CD4-positive, alpha-beta memory T cell (primary cell): ENCODE measurements at regions not wholly inside any gene's neighbourhood (a gene's known extent, or its start where the extent isn't known, plus 50 kb on each side); places are given as distances from the start of the nearest gene placed in this dataset.

Source experiments
- CTCF ChIA-PET: fragments of 350-600 bp; sonication (Branson Sonifier 250); formaldehyde crosslinking; loops from one replicate; lab custom pipeline; 2021; ENCODE audit warnings: inconsistent platforms; ENCODE audit not compliant: partially characterized antibody; lab: Charles Lee
- POLR2A ChIA-PET: fragments of 350-600 bp; sonication (Branson Sonifier 250); formaldehyde crosslinking; loops from one replicate; lab custom pipeline; 2021; ENCODE audit not compliant: partially characterized antibody; lab: Charles Lee
- DNase-seq, 5 donors: peaks; one replicate each; pipeline versions ENCODE4 v3.0.0 to v3.0.0-alpha.2; 2020 to 2022; ENCODE audit warnings: mixed read lengths in 1 of 5
- H3K27ac ChIP-seq: one replicate; pipeline ENCODE4 v1.7.0; 2013; ENCODE audit warnings: low read depth, low read length
- H3K27me3 ChIP-seq: 2 replicates; pipeline ENCODE4 v1.7.0; 2013; ENCODE audit warnings: mild to moderate bottlenecking, low read length, moderate library complexity; ENCODE audit not compliant: insufficient read depth
- H3K36me3 ChIP-seq: 2 replicates; pipeline ENCODE4 v1.7.0; 2013; ENCODE audit warnings: mild to moderate bottlenecking, low read length, moderate library complexity; ENCODE audit not compliant: insufficient read depth
- H3K4me1 ChIP-seq: 2 replicates; pipeline ENCODE4 v1.7.0; 2013; ENCODE audit warnings: mild to moderate bottlenecking, low read length, moderate library complexity; ENCODE audit not compliant: insufficient read depth
- H3K4me3 ChIP-seq, 2 donors: one replicate each; pipeline ENCODE4 v1.7.0; 2013; ENCODE audit warnings: low read length in 2 of 2, mild to moderate bottlenecking in 1 of 2
- H3K9me3 ChIP-seq, 2 donors: one replicate each; pipeline ENCODE4 v1.7.0; 2013; ENCODE audit warnings: low read length in 2 of 2, control low read depth in 1 of 2; ENCODE audit not compliant: control insufficient read depth in 1 of 2
- H3K27ac Mint-ChIP-seq, 7 donors: one replicate each; pipeline ENCODE4 v1.8.0; 2020 to 2021; ENCODE audit warnings: mixed read lengths in 7 of 7, mild to moderate bottlenecking in 6 of 7, inconsistent platforms in 3 of 7, moderate library complexity in 3 of 7
- H3K27me3 Mint-ChIP-seq, 2 donors: one replicate each; pipeline ENCODE4 v1.8.0; 2020 to 2021; ENCODE audit warnings: mixed read lengths in 2 of 2
- H3K36me3 Mint-ChIP-seq, 2 donors: one replicate each; pipeline ENCODE4 v1.8.0; 2020 to 2021; ENCODE audit warnings: mixed read lengths in 2 of 2, inconsistent platforms in 1 of 2, mild to moderate bottlenecking in 1 of 2
- H3K4me1 Mint-ChIP-seq, 4 donors: one replicate each; pipeline ENCODE4 v1.8.0; 2020 to 2021; ENCODE audit warnings: mixed read lengths in 4 of 4, mild to moderate bottlenecking in 1 of 4
- H3K4me3 Mint-ChIP-seq, 8 donors: one replicate each; pipeline ENCODE4 v1.8.0; 2020 to 2021; ENCODE audit warnings: mixed read lengths in 8 of 8, mild to moderate bottlenecking in 7 of 8, moderate library complexity in 6 of 8, inconsistent platforms in 3 of 8
- H3K9me3 Mint-ChIP-seq, 8 donors: one replicate each; pipeline ENCODE4 v1.8.0; 2020 to 2021; ENCODE audit warnings: mixed read lengths in 8 of 8, mild to moderate bottlenecking in 5 of 8, inconsistent platforms in 3 of 8, moderate library complexity in 1 of 8
- intact Hi-C: fragments of 100-400 bp; cut with micrococcal nuclease; formaldehyde crosslinking; loops from one replicate; pipeline ENCODE4 v1.15.1; 2023

- no peaks in the 10 kb centered on the region for H3K36me3 ChIP-seq
- CTCF ChIA-PET = no interaction called here
- no peaks in the 10 kb centered on the region for H3K9me3 ChIP-seq
- Mint-ChIP-seq H3K4me1 (no peaks in the 10 kb centered on the region), H3K27me3 (peaks cover 15 to 20% of the 10 kb centered on the region in 2 donors), H3K27ac (no peak overlapping the region), H3K4me3 (no peak overlapping the region), H3K9me3 (no peaks in the 10 kb centered on the region), H3K36me3 (no peaks in the 10 kb centered on the region)
- no peak overlapping the region for H3K27ac ChIP-seq
- no peaks in the 10 kb centered on the region for H3K27me3 ChIP-seq
- no peak overlapping the region for H3K4me3 ChIP-seq
- intact Hi-C loops = no loop called here
- DNase-seq = no peak
- H3K4me1 ChIP-seq = no peaks in the 10 kb centered on the region
- POLR2A ChIA-PET = no interaction called here
These were observed 434.2 kb upstream of the TPM1 start for GRCh38 chr15:62608369-62608768.

- Histone ChIP-seq H3K9me3 (no peaks in the 10 kb centered on the region), H3K27me3 (no peaks in the 10 kb centered on the region), H3K36me3 (no peaks in the 10 kb centered on the region), H3K4me1 (no peaks in the 10 kb centered on the region), H3K27ac (no peak overlapping the region), H3K4me3 (no peak overlapping the region)
- Mint-ChIP-seq H3K27me3 (peaks cover 13 to 18% of the 10 kb centered on the region in 2 donors), H3K36me3 (no peaks in the 10 kb centered on the region), H3K9me3 (no peaks in the 10 kb centered on the region), H3K4me1 (no peaks in the 10 kb centered on the region), H3K4me3 (no peak overlapping the region), H3K27ac (no peak overlapping the region)
- intact Hi-C loops = no loop called here
- CTCF ChIA-PET = interaction anchor here (1.1 kb wide), 1 partner anchor 9 kb away, joined by 4 read pairs; no protein-coding TSS in a partner anchor
- no peak for DNase-seq
- POLR2A ChIA-PET = no interaction called here
These were observed 432.2 kb upstream of the TPM1 start for GRCh38 chr15:62610265-62610869.

GRCh38 chr15:62611002-62611401, 431.5 kb upstream of the TPM1 start:
- no peak overlapping the region for H3K27ac Mint-ChIP-seq
- no peaks in the 10 kb centered on the region for H3K4me1 Mint-ChIP-seq
- H3K4me1 ChIP-seq = no peaks in the 10 kb centered on the region
- H3K27me3 Mint-ChIP-seq = peaks cover 13 to 18% of the 10 kb centered on the region in 2 donors
- no peak overlapping the region for H3K27ac ChIP-seq
- H3K9me3 Mint-ChIP-seq = no peaks in the 10 kb centered on the region
- no peak overlapping the region for H3K4me3 ChIP-seq
- no peak overlapping the region for H3K4me3 Mint-ChIP-seq
- DNase-seq = no peak
- ChIA-PET CTCF (no interaction called here), POLR2A (no interaction called here)
- no peaks in the 10 kb centered on the region for H3K36me3 Mint-ChIP-seq
- intact Hi-C loops = no loop called here
- H3K27me3 ChIP-seq = no peaks in the 10 kb centered on the region
- H3K9me3 ChIP-seq = no peaks in the 10 kb centered on the region
- H3K36me3 ChIP-seq = no peaks in the 10 kb centered on the region

DNA sequence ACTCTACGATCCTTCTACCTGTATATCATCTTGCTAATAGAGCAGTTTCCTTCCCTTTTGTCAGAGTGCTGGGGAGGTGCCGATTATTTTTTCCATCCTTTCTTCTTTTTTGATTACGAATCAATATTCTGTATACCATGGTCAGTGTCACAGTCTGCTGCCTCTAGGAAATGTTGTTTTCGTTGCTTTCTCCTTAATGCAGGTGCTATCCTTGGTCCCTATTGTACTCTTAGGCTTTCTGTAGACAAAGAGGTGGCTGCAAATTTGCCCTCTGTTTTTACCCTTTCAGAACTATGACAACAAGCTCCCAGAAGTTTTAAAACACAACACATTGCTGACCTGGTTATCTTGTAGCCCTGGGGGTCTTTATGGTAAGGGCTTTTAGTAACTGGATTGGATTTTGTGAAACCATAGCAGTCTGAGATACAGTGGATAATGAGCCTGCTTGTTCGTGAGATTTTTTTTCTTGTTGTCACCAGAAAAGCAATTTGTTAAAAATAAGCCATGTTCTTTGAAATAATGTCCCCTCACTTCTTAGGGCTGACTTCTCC, 430.3 kb upstream of the TPM1 start:
- H3K36me3 Mint-ChIP-seq = no peaks in the 10 kb centered on the region
- H3K36me3 ChIP-seq = no peaks in the 10 kb centered on the region
- CTCF ChIA-PET = no interaction called here
- H3K9me3 Mint-ChIP-seq = no peaks in the 10 kb centered on the region
- no peak overlapping the region for H3K4me3 ChIP-seq
- no peaks in the 10 kb centered on the region for H3K27me3 ChIP-seq
- H3K4me3 Mint-ChIP-seq = no peak overlapping the region
- no peaks in the 10 kb centered on the region for H3K4me1 Mint-ChIP-seq
- no peaks in the 10 kb centered on the region for H3K4me1 ChIP-seq
- no peak overlapping the region for H3K27ac Mint-ChIP-seq
- POLR2A ChIA-PET = no interaction called here
- no peak for DNase-seq
- H3K9me3 ChIP-seq = no peaks in the 10 kb centered on the region
- H3K27ac ChIP-seq = no peak overlapping the region
- peaks cover 13 to 18% of the 10 kb centered on the region in 2 donors for H3K27me3 Mint-ChIP-seq
- intact Hi-C loops = no loop called here

DNA sequence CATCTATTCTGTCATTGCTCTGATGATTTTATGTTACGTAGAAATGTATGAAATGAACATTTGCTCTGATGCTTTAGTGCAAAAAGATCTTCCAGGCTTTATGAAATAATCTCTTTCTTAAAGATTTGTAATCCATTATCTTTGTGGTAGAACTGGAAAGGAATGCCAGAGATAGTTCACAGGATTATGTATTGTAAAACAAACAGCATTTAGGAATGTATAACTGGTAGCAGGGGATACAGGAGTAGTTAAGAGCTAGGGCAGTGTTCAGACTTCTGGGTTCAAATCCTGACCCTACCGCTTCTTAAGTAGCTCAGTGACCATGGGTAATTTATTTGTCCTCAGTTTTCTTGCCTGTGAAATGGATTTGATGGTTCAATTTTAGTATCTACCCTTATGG, 429.8 kb upstream of the TPM1 start:
- Mint-ChIP-seq H3K27me3 (peaks cover 12 to 18% of the 10 kb centered on the region in 2 donors), H3K36me3 (no peaks in the 10 kb centered on the region), H3K9me3 (no peaks in the 10 kb centered on the region), H3K4me1 (no peaks in the 10 kb centered on the region), H3K27ac (no peak overlapping the region), H3K4me3 (no peak overlapping the region)
- H3K27ac ChIP-seq = no peak overlapping the region
- H3K27me3 ChIP-seq = no peaks in the 10 kb centered on the region
- no peaks in the 10 kb centered on the region for H3K4me1 ChIP-seq
- H3K9me3 ChIP-seq = no peaks in the 10 kb centered on the region
- DNase-seq = no peak
- H3K4me3 ChIP-seq = no peak overlapping the region
- CTCF ChIA-PET = no interaction called here
- POLR2A ChIA-PET = no interaction called here
- intact Hi-C loops = no loop called here
- H3K36me3 ChIP-seq = no peaks in the 10 kb centered on the region

GRCh38 chr15:62616746-62617145, 425.8 kb upstream of the TPM1 start:
- H3K27ac ChIP-seq = no peak overlapping the region
- H3K36me3 Mint-ChIP-seq = no peaks in the 10 kb centered on the region

DNA sequence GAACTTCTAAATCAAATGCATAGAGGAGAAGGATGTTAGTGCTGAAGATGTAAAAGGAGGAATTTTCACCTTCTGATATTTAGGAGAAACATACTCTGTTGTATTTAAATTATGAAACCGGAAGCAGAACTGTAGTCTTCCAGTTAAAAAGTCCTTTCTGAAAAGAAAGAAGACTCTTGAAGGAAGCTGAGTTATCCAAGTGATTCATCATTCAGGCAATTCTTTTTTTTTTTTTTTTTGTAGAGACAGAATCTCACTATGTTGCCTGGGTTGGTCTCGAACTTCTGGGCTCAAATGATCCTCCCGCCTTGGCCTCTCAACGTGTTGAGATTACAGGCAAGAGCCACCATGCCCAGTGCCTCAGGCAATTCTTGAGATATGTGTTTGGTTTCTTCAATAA, 424.8 kb upstream of the TPM1 start:
- intact Hi-C loops = no loop called here

More at GRCh38 chr15:62616746-62617145, 425.8 kb upstream of the TPM1 start:
- POLR2A ChIA-PET = no interaction called here
- H3K4me1 Mint-ChIP-seq = no peaks in the 10 kb centered on the region
- H3K9me3 ChIP-seq = no peaks in the 10 kb centered on the region
- H3K27me3 Mint-ChIP-seq = peaks cover 7% of the 10 kb centered on the region in 2 donors
- DNase-seq = no peak
- intact Hi-C loops = no loop called here
- no peaks in the 10 kb centered on the region for H3K36me3 ChIP-seq
- no peak overlapping the region for H3K4me3 Mint-ChIP-seq
- CTCF ChIA-PET = no interaction called here
- no peak overlapping the region for H3K4me3 ChIP-seq
- no peaks in the 10 kb centered on the region for H3K9me3 Mint-ChIP-seq
- no peak overlapping the region for H3K27ac Mint-ChIP-seq
- H3K27me3 ChIP-seq = no peaks in the 10 kb centered on the region
- H3K4me1 ChIP-seq = no peaks in the 10 kb centered on the region

More for the DNA sequence above, 424.8 kb upstream of the TPM1 start:
- H3K27me3 ChIP-seq = no peaks in the 10 kb centered on the region
- Mint-ChIP-seq H3K4me3 (no peak overlapping the region), H3K4me1 (no peaks in the 10 kb centered on the region), H3K36me3 (no peaks in the 10 kb centered on the region), H3K9me3 (no peaks in the 10 kb centered on the region), H3K27ac (no peak overlapping the region), H3K27me3 (peaks cover under 1 to 3% of the 10 kb centered on the region in 2 donors)
- DNase-seq = no peak
- no peaks in the 10 kb centered on the region for H3K36me3 ChIP-seq
- no peak overlapping the region for H3K4me3 ChIP-seq
- POLR2A ChIA-PET = no interaction called here
- H3K27ac ChIP-seq = no peak overlapping the region
- CTCF ChIA-PET = no interaction called here
- H3K4me1 ChIP-seq = no peaks in the 10 kb centered on the region
- no peaks in the 10 kb centered on the region for H3K9me3 ChIP-seq
